Nephron progenitor cell (in vitro differentiated cells): ENCODE measurements at regions not wholly inside any gene's neighbourhood (a gene's known extent, or its start where the extent isn't known, plus 50 kb on each side); places are given as distances from the start of the nearest gene placed in this dataset.

Experiments used
- DNase-seq: peaks from one replicate; pipeline ENCODE4 v3.0.0; 2021
- H3K27ac Mint-ChIP-seq: 2 replicates; pipeline ENCODE4 v1.8.0; 2021; ENCODE audit warnings: mild to moderate bottlenecking, moderate library complexity, mixed read lengths
- H3K27me3 Mint-ChIP-seq: 2 replicates; pipeline ENCODE4 v1.8.0; 2021; ENCODE audit warnings: mild to moderate bottlenecking, low read depth, mixed read lengths; ENCODE audit not compliant: poor library complexity
- H3K36me3 Mint-ChIP-seq: 2 replicates; pipeline ENCODE4 v1.8.0; 2021; ENCODE audit warnings: low read depth, mixed read lengths
- H3K4me1 Mint-ChIP-seq: 2 replicates; pipeline ENCODE4 v1.8.0; 2021; ENCODE audit warnings: mixed read lengths
- H3K4me3 Mint-ChIP-seq: 2 replicates; pipeline ENCODE4 v1.8.0; 2021; ENCODE audit warnings: mild to moderate bottlenecking, moderate library complexity, mixed read lengths
- H3K9me3 Mint-ChIP-seq: 2 replicates; pipeline ENCODE4 v1.8.0; 2021; ENCODE audit warnings: mild to moderate bottlenecking, moderate library complexity, mixed read lengths
- CTCF ChIP-seq: fragments of 200-600 bp; sonication (generic); IDR thresholded peaks from 2 replicates; pipeline ENCODE4 v1.5.0; 2021; ENCODE audit warnings: antibody characterized with exemption

- Mint-ChIP-seq H3K4me1 (peaks cover 26% of the 10 kb centered on the region), H3K36me3 (no peaks in the 10 kb centered on the region), H3K27me3 (peaks cover 11% of the 10 kb centered on the region), H3K4me3 (no peak overlapping the region), H3K9me3 (peaks cover 2% of the 10 kb centered on the region), H3K27ac (no peak overlapping the region)
- TF ChIP-seq CTCF: peak; percentile 24
- no peak for DNase-seq
Measured at GRCh38 chr1:29415156-29415830, 179.0 kb downstream of the PTPRU start.

GRCh38 chr1:29414086-29414485 is 177.8 kb downstream of the PTPRU start:
- no peaks in the 10 kb centered on the region for H3K36me3 Mint-ChIP-seq
- TF ChIP-seq CTCF: no peak
- no peak overlapping the region for H3K4me3 Mint-ChIP-seq
- no peaks in the 10 kb centered on the region for H3K9me3 Mint-ChIP-seq
- H3K27ac Mint-ChIP-seq: peak overlapping the region; percentile 55
- peaks cover 29% of the 10 kb centered on the region for H3K4me1 Mint-ChIP-seq
- H3K27me3 Mint-ChIP-seq: peaks cover 19% of the 10 kb centered on the region
- no peak for DNase-seq

GRCh38 chr1:29413661-29414060 is 177.3 kb downstream of the PTPRU start:
- Mint-ChIP-seq H3K27ac (peak overlapping the region; percentile 56), H3K4me3 (no peak overlapping the region), H3K4me1 (peaks cover 33% of the 10 kb centered on the region), H3K27me3 (peaks cover 19% of the 10 kb centered on the region), H3K36me3 (no peaks in the 10 kb centered on the region), H3K9me3 (no peaks in the 10 kb centered on the region)
- DNase-seq: no peak
- no peak for TF ChIP-seq CTCF

- no peaks in the 10 kb centered on the region for H3K36me3 Mint-ChIP-seq
- DNase-seq: no peak
Measured at GRCh38 chr1:29412591-29412990, 176.3 kb downstream of the PTPRU start.

GRCh38 chr1:29410476-29410875 is 174.2 kb downstream of the PTPRU start:
- no peak for DNase-seq
- H3K4me3 Mint-ChIP-seq: no peak overlapping the region
- no peak for TF ChIP-seq CTCF
- H3K27me3 Mint-ChIP-seq: peaks cover 22% of the 10 kb centered on the region
- H3K4me1 Mint-ChIP-seq: peaks cover 21% of the 10 kb centered on the region
- H3K36me3 Mint-ChIP-seq: no peaks in the 10 kb centered on the region
- no peak overlapping the region for H3K27ac Mint-ChIP-seq
- H3K9me3 Mint-ChIP-seq: no peaks in the 10 kb centered on the region

More at GRCh38 chr1:29412591-29412990, 176.3 kb downstream of the PTPRU start:
- TF ChIP-seq CTCF: no peak
- no peak overlapping the region for H3K27ac Mint-ChIP-seq
- peaks cover 33% of the 10 kb centered on the region for H3K4me1 Mint-ChIP-seq
- H3K27me3 Mint-ChIP-seq: peaks cover 19% of the 10 kb centered on the region
- H3K9me3 Mint-ChIP-seq: no peaks in the 10 kb centered on the region
- no peak overlapping the region for H3K4me3 Mint-ChIP-seq

- Mint-ChIP-seq H3K36me3 (no peaks in the 10 kb centered on the region), H3K4me1 (peaks cover 14% of the 10 kb centered on the region)
- DNase-seq: no peak
Measured at GRCh38 chr1:29409616-29410015, 173.3 kb downstream of the PTPRU start.

More at GRCh38 chr1:29409616-29410015, 173.3 kb downstream of the PTPRU start:
- TF ChIP-seq CTCF: no peak
- peaks cover 27% of the 10 kb centered on the region for H3K27me3 Mint-ChIP-seq
- no peak overlapping the region for H3K27ac Mint-ChIP-seq
- peaks cover 5% of the 10 kb centered on the region for H3K9me3 Mint-ChIP-seq
- H3K4me3 Mint-ChIP-seq: no peak overlapping the region
